GM18526 (cell line): ENCODE measurements at regions not wholly inside any gene's neighbourhood (a gene's known extent, or its start where the extent isn't known, plus 50 kb on each side); places are given as distances from the start of the nearest gene placed in this dataset.

Source experiments
- POLR2A ChIP-seq: IDR thresholded peaks from 3 replicates; pipeline ENCODE4 v1.6.1; 2011; ENCODE audit not compliant: insufficient read length; ENCODE audit errors: extremely low read depth

GRCh38 chr14:62432955-62433354, 612.3 kb downstream of the KCNH5 start:
- TF ChIP-seq POLR2A, result no peak

GRCh38 chr14:62436261-62436660, 609.0 kb downstream of the KCNH5 start:
- no peak for TF ChIP-seq POLR2A

- no peak for TF ChIP-seq POLR2A
Observed at GRCh38 chr14:62439210-62439609, 606.0 kb downstream of the KCNH5 start.

- TF ChIP-seq POLR2A, result no peak
Observed at GRCh38 chr14:62443796-62444195, 601.5 kb downstream of the KCNH5 start.

- no peak for TF ChIP-seq POLR2A
Observed at GRCh38 chr14:62445570-62445969, 599.7 kb downstream of the KCNH5 start.

- no peak for TF ChIP-seq POLR2A
Observed at GRCh38 chr14:62451221-62451620, 594.0 kb downstream of the KCNH5 start.

GRCh38 chr14:62453226-62453625, 592.0 kb downstream of the KCNH5 start:
- no peak for TF ChIP-seq POLR2A

- TF ChIP-seq POLR2A, result no peak
Observed at GRCh38 chr14:62455446-62455845, 589.8 kb downstream of the KCNH5 start.

- TF ChIP-seq POLR2A, result no peak
Observed at GRCh38 chr14:62462988-62463387, 582.3 kb downstream of the KCNH5 start.

GRCh38 chr14:62468946-62469345, 576.3 kb downstream of the KCNH5 start:
- TF ChIP-seq POLR2A, result no peak

- TF ChIP-seq POLR2A, result no peak
Observed at GRCh38 chr14:62470935-62471334, 574.3 kb downstream of the KCNH5 start.

GRCh38 chr14:62491146-62491545, 554.1 kb downstream of the KCNH5 start:
- no peak for TF ChIP-seq POLR2A

GRCh38 chr14:62497708-62498107, 547.5 kb downstream of the KCNH5 start:
- TF ChIP-seq POLR2A, result no peak

GRCh38 chr14:62501021-62501750, 544.1 kb downstream of the KCNH5 start:
- no peak for TF ChIP-seq POLR2A

GRCh38 chr14:62505045-62505444, 540.2 kb downstream of the KCNH5 start:
- TF ChIP-seq POLR2A, result no peak

- no peak for TF ChIP-seq POLR2A
Observed at GRCh38 chr14:62528296-62528695, 517.0 kb downstream of the KCNH5 start.

GRCh38 chr14:62532181-62532580, 513.1 kb downstream of the KCNH5 start:
- TF ChIP-seq POLR2A, result no peak
